Transverse colon (tissue), 4 donors: ENCODE measurements at regions not wholly inside any gene's neighbourhood (a gene's known extent, or its start where the extent isn't known, plus 50 kb on each side); places are given as distances from the start of the nearest gene placed in this dataset.

Source experiments
- DNase-seq: peaks from one replicate; pipeline ENCODE4 v3.0.0-alpha.2; 2019
- H3K27ac ChIP-seq, 4 donors: fragments of 200-600 bp; sonication (generic); 2 replicates each; pipeline ENCODE4 v1.5.1; 2016 to 2018; ENCODE audit warnings: inconsistent platforms in 4 of 4
- H3K27me3 ChIP-seq: fragments of 200-600 bp; sonication (generic); 2 replicates; pipeline ENCODE4 v1.5.1; 2017; ENCODE audit warnings: inconsistent platforms
- H3K36me3 ChIP-seq, 4 donors: fragments of 200-600 bp; sonication (generic); 2 replicates each; pipeline ENCODE4 v1.5.1; 2017 to 2019; ENCODE audit warnings: inconsistent platforms in 4 of 4
- H3K4me1 ChIP-seq, 4 donors: fragments of 200-600 bp; sonication (generic); 2 replicates each; pipeline ENCODE4 v1.5.1; 2017 to 2020; ENCODE audit warnings: inconsistent platforms in 4 of 4
- H3K4me3 ChIP-seq, 4 donors: fragments of 200-600 bp; sonication (generic); 1 replicate in 1 of 4; 2 replicates in 3 of 4; pipeline versions ENCODE4 v1.5.1 to v1.6.1; 2017 to 2019; ENCODE audit warnings: inconsistent platforms in 4 of 4
- H3K9me3 ChIP-seq, 2 donors: fragments of 200-600 bp; sonication (generic); 2 replicates each; pipeline ENCODE4 v1.5.1; 2017 to 2019; ENCODE audit warnings: inconsistent platforms in 2 of 2
- EP300 ChIP-seq: sonication (generic); formaldehyde crosslinking; IDR thresholded peaks from one replicate; pipeline ENCODE4 v1.6.1; 2017; ENCODE audit warnings: antibody characterized with exemption, low read depth
- POLR2A ChIP-seq: fragments of 450-650 bp; IDR thresholded peaks from one replicate; pipeline ENCODE4 v1.6.1; 2016; ENCODE audit warnings: antibody characterized with exemption, mild to moderate bottlenecking, moderate library complexity
- POLR2AphosphoS5 ChIP-seq, 3 donors: sonication (generic); formaldehyde crosslinking; IDR thresholded peaks; one replicate each; pipeline ENCODE4 v1.6.1; 2016; ENCODE audit warnings: antibody characterized with exemption in 3 of 3
- WGBS, 2 donors: methylation state at CpG; one replicate each; pipeline ENCODE4 v1.1.5; 2018; ENCODE audit warnings: low coverage in 1 of 2; 5-methylcytosine and 5-hydroxymethylcytosine counted together
- in situ Hi-C, 4 donors: fragments of 200-750 bp; cut with MboI; loops; one replicate each; pipeline versions ENCODE4 v1.15.0 to v1.15.1; 2017; ENCODE audit warnings: low sequenced_read_pairs in 3 of 4, low pct_ligation_motif_present in 1 of 4, low pct_unique_long_range_greater_than_20kb in 1 of 4
- intact Hi-C: fragments of 100-400 bp; cut with DNase I; formaldehyde crosslinking; loops from one replicate; pipeline ENCODE4 v1.15.1; 2023; ENCODE audit warnings: low total_unique reads
- TF ChIP-seq, protein P1 (sequence below), 5 experiments: fragments of 200-600 bp in 3 of 5; fragments of 450-650 bp in 2 of 5; sonication (generic) in 3 of 5; IDR thresholded peaks; 1 replicate in 2 of 5; 2 replicates in 3 of 5; pipeline ENCODE4 v1.5.1; 2016 to 2017; ENCODE audit warnings: antibody characterized with exemption in 5 of 5, inconsistent platforms in 3 of 5, mild to moderate bottlenecking in 2 of 5, moderate library complexity in 1 of 5

DNA sequence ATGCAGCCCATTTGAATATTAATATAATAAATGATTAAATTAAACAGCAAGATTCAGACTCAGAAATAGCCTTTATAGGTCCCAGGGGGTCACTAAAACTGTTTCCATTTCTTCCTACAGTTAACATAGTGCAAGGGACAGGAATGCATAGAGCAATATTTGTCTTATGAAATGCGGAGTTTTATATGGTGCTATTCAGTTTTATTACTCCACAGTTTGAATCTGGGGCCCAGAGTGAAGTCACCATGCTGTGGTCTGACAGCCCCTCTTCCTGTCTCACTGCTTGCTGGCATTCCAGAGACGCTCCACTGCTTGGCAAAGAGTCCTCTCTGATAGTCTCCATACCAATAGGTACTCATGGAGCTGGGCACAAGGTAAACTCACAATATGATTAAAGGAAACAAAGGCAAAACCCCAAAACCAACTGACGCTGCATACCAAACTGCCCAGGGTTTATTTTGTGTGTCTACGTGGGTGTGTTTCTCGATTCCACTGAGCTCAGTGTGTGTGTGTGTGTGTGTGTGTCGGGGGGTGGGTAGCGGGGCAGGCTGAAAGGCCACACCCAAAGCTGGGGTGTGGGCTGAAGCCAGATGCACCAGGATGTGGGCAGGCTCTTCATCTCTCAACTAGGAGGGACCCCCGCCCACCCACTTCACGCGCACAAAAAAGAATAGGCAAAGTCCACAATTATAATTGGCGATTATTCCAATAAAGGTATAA lies 277.9 kb downstream of the TSHZ3 start:
- H3K4me3 ChIP-seq = peak overlapping the region in 1 of 4 donors; percentile 1

DNA sequence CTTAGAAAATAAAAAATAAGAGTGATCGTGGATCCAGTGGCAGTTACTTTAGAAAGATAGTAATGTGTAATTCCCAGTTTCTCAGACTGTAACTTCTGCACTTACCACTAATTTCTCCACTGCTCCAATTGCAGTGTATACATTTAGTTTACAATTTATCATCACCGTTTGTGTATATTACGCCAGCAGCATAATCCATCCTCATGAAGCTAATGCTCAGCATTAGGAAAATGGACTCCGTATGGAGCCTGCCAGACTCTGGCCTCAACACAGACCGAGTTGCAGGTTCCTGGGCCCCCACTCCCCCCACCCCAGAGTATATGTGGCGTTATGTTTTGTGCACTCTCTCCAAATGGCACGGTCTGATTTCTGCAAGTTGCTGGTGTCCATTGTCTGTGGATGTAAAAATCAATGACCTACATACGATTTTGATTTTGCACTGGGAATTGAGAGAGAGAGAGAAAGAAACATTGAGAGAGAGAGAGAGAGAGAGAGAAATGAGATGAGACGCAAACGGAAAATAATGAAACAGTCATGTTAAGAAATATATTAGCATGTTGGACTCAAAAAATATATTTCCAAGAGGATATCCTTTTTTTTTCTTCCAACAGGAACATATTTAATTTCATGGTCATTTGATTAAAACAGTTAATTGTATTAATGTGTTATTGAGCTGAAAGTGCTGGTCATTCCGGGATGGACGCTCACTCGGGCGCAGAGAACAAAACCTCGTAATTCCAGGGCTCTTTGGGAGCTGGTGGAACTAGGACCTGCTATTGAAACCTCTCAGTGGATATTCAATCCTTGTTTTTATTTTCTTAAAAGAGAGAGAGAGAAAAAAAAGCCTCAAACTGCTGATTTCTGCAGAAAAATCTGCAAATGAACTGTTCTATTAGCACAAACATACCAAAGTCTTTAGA lies 278.8 kb downstream of the TSHZ3 start:
- H3K4me3 ChIP-seq = no peak overlapping the region
- DNase-seq = no peak
- in situ Hi-C loops = no loop called here
- H3K27ac ChIP-seq = peak overlapping the region in 1 of 4 donors; percentile 28
- WGBS, 2 donors = 71 to 73% methylated on average over 11 to 15 of the region's 15 CpGs
- no peaks in the 10 kb centered on the region for H3K36me3 ChIP-seq
- intact Hi-C loops = no loop called here
- peaks cover 0 to 18% (median 8%) of the 10 kb centered on the region in 4 donors for H3K4me1 ChIP-seq
- TF ChIP-seq, protein P1, sequence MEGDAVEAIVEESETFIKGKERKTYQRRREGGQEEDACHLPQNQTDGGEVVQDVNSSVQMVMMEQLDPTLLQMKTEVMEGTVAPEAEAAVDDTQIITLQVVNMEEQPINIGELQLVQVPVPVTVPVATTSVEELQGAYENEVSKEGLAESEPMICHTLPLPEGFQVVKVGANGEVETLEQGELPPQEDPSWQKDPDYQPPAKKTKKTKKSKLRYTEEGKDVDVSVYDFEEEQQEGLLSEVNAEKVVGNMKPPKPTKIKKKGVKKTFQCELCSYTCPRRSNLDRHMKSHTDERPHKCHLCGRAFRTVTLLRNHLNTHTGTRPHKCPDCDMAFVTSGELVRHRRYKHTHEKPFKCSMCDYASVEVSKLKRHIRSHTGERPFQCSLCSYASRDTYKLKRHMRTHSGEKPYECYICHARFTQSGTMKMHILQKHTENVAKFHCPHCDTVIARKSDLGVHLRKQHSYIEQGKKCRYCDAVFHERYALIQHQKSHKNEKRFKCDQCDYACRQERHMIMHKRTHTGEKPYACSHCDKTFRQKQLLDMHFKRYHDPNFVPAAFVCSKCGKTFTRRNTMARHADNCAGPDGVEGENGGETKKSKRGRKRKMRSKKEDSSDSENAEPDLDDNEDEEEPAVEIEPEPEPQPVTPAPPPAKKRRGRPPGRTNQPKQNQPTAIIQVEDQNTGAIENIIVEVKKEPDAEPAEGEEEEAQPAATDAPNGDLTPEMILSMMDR (IDR thresholded peaks at IDR 0.05) = no peak
- no peak for TF ChIP-seq POLR2A
- no peak for TF ChIP-seq POLR2AphosphoS5 (IDR thresholded peaks at IDR 0.05)
- TF ChIP-seq EP300 = no peak
- H3K27me3 ChIP-seq = no peaks in the 10 kb centered on the region
- no peaks in the 10 kb centered on the region for H3K9me3 ChIP-seq

More for the DNA sequence above, 277.9 kb downstream of the TSHZ3 start:
- intact Hi-C loops (no loop called here), in situ Hi-C loops (no loop called here)
- TF ChIP-seq, protein P1 (IDR thresholded peaks at IDR 0.05) = no peak
- no peak for TF ChIP-seq EP300
- peaks cover 0 to 18% (median 8%) of the 10 kb centered on the region in 4 donors for H3K4me1 ChIP-seq
- no peaks in the 10 kb centered on the region for H3K9me3 ChIP-seq
- DNase-seq = peak; percentile 69
- no peaks in the 10 kb centered on the region for H3K27me3 ChIP-seq
- peak overlapping the region; percentile 13 to 57 (median 42) for H3K27ac ChIP-seq
- WGBS, 2 donors = 50 to 51% methylated on average over 5 to 11 of the region's 11 CpGs
- no peaks in the 10 kb centered on the region for H3K36me3 ChIP-seq

DNA sequence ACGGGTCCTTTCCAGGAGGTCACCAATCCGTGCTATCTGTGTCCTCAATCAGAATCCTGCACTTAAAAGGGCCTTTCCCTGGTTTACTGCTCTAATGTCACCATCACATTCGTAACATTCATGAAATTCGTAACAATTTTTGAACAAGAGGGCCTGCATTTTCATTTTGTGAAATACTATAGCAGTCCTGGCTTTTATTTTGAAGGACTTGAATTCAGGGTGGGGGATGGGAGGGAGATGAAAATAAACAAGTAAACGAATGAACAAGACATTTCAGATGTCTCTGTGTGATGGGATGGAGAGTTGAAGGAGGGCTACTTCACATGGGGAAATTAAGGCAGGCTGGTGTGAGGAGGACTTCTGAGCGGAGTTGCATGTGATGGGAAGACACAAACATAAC lies 281.0 kb downstream of the TSHZ3 start:
- Histone ChIP-seq H3K4me1 (peaks cover 0 to 18% (median 8%) of the 10 kb centered on the region in 4 donors), H3K9me3 (no peaks in the 10 kb centered on the region), H3K4me3 (no peak overlapping the region), H3K27me3 (no peaks in the 10 kb centered on the region), H3K36me3 (no peaks in the 10 kb centered on the region), H3K27ac (no peak overlapping the region)
- TF ChIP-seq, protein P1 (IDR thresholded peaks at IDR 0.05) = no peak
- TF ChIP-seq POLR2AphosphoS5 (IDR thresholded peaks at IDR 0.05) = no peak
- TF ChIP-seq POLR2A = no peak
- TF ChIP-seq EP300 = no peak
- intact Hi-C loops = no loop called here
- WGBS, 2 donors = 82 to 83% methylated on average over 6 of the region's 6 CpGs
- in situ Hi-C loops = no loop called here
- no peak for DNase-seq

DNA sequence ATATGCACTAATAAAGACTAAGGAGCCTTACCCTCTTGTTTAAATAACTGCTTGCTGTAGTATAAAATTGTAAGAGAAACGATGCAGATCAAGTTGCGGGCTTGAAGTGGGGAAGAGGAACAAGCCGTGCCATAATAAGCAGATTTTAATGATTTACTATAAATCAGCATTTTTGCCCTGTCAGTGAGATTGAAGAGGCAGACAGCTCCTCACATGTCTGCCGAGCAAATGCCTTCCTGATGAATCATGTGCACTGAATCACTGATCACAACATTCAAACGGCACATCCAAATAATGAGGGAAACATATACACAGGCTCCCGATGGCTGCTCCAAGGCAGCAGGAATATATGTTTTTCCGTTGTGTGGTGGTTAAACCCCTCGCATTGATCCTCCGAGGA lies 282.9 kb downstream of the TSHZ3 start:
- Histone ChIP-seq H3K4me1 (peaks cover 0 to 10% (median 4%) of the 10 kb centered on the region in 4 donors), H3K36me3 (no peaks in the 10 kb centered on the region), H3K4me3 (no peak overlapping the region), H3K27me3 (no peaks in the 10 kb centered on the region), H3K9me3 (no peaks in the 10 kb centered on the region), H3K27ac (no peak overlapping the region)
- DNase-seq = no peak
- TF ChIP-seq, protein P1 (IDR thresholded peaks at IDR 0.05) = no peak
- TF ChIP-seq POLR2AphosphoS5 (IDR thresholded peaks at IDR 0.05) (no peak), POLR2A (no peak), EP300 (no peak)
- intact Hi-C loops (no loop called here), in situ Hi-C loops (no loop called here)
- 67 to 75% methylated on average over 9 of the region's 9 CpGs for WGBS, 2 donors
